ENCODE measurements at regions not wholly inside any gene's neighbourhood (a gene's known extent, or its start where the extent isn't known, plus 50 kb on each side); places are given as distances from the start of the nearest gene placed in this dataset.

DNA sequence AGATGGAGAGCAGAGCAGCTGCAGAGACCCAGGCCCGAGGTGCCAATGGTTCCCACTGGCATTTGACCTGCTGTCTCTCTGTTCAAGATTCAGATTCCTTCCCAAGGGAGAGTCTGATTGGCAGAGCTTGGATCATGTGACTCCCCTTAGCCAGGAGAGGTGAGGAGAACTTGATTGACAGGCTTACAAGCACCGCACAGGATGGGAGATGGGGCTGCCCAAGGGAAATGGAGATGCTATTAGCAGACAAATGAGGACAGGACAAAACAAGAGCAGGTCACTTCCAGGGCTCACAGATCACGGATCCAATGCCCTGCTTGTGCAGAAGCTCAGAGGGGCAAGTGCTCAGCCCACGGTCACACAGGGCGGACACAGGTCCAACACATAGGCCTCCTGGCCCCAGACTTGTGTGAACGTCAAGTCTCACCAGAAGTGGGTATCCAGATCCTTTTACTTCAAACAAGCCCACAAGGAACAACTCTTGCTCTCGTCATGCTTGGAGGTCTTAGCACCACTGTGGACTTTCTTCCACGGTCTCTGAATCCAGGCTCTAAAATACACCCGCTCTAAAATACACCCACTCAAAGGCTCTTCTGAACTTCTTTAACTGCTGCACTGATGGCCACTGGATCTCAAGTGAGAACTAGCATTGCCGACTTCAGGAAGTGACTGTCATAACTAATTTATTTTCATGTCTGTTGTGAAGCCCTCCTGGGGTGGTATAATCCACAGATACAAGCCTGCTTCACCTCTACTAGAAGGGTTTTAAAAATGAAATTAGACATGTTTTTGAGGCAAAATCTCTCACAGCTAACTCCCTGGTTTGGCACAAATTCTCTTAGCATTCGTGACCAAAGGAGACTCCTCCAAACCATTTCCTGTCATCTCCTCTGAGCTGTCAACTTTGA, 274.9 kb downstream of the RRAGC start:
- TF ChIP-seq, protein P1, sequence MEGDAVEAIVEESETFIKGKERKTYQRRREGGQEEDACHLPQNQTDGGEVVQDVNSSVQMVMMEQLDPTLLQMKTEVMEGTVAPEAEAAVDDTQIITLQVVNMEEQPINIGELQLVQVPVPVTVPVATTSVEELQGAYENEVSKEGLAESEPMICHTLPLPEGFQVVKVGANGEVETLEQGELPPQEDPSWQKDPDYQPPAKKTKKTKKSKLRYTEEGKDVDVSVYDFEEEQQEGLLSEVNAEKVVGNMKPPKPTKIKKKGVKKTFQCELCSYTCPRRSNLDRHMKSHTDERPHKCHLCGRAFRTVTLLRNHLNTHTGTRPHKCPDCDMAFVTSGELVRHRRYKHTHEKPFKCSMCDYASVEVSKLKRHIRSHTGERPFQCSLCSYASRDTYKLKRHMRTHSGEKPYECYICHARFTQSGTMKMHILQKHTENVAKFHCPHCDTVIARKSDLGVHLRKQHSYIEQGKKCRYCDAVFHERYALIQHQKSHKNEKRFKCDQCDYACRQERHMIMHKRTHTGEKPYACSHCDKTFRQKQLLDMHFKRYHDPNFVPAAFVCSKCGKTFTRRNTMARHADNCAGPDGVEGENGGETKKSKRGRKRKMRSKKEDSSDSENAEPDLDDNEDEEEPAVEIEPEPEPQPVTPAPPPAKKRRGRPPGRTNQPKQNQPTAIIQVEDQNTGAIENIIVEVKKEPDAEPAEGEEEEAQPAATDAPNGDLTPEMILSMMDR (conservative IDR thresholded peaks at IDR 0.05 in 1 of 2, IDR thresholded peaks at IDR 0.05 in 1 of 2; ENCODE audit: low read depth in 1 of 2, low read length in 2 of 2): no peak
- TF ChIP-seq EZH2 (IDR thresholded peaks at IDR 0.05; ENCODE audit: low read length, missing control alignments): no peak

Measured in fibroblast of lung (primary cell).